Embryonic facial prominence (tissue), 1 donor: ENCODE measurements at regions not wholly inside any gene's neighbourhood (a gene's known extent, or its start where the extent isn't known, plus 50 kb on each side); places are given as distances from the start of the nearest gene placed in this dataset.
"Not testable (repeated sequence)": the region's sequence is repeated elsewhere in the genome, so short reads cannot be mapped to it uniquely, and the experiment has no call there.

ENCODE experiments used
- DNase-seq: peaks from one replicate; pipeline ENCODE4 v3.0.0-alpha.2; 2016; ENCODE audit errors: extremely low spot score

DNA sequence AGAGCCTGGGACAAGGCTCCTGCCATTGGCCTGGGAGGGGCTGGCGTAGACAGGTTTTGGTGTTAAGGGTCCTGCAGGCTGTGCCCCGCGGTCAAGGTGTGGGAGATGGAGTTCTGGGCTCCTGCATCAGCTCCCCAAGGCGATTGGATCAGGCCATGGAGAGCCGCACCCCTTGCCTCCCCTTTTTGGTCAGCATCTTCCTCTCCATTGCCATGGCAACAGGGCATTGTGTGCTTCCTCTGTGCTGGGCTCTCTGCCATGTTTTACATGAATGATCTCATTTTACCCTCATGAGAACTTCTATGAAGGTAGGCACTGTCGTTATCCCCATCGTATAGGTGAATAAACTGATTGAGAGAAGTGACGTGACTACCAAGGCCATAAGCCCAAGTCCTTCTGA is 344.3 kb upstream of the CLINT1 start:
- DNase-seq, result no peak

DNA sequence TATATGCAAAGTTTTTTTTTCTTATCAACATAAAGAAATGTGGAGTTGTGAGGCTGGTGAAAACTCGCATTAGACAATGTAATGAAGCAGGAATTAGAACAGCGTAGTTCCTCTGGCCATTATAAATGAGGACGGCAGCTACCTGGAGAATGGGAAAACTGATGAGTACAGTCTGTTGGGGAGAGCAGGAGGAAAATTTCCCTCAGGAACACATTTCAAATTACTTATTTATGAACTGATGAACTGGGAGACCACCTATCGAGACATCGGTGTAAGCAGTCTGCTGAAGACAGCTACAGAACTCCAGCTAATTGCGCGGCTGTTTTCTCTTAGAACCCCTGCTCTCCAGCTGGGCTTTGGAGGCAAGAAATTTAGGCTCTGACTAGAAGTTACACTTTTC is 343.9 kb upstream of the CLINT1 start:
- DNase-seq, result no peak

GRCh38 chr5:158200619-158201018 is 341.7 kb upstream of the CLINT1 start:
- no peak for DNase-seq

GRCh38 chr5:158198636-158199035 is 339.7 kb upstream of the CLINT1 start:
- DNase-seq, result no peak

DNA sequence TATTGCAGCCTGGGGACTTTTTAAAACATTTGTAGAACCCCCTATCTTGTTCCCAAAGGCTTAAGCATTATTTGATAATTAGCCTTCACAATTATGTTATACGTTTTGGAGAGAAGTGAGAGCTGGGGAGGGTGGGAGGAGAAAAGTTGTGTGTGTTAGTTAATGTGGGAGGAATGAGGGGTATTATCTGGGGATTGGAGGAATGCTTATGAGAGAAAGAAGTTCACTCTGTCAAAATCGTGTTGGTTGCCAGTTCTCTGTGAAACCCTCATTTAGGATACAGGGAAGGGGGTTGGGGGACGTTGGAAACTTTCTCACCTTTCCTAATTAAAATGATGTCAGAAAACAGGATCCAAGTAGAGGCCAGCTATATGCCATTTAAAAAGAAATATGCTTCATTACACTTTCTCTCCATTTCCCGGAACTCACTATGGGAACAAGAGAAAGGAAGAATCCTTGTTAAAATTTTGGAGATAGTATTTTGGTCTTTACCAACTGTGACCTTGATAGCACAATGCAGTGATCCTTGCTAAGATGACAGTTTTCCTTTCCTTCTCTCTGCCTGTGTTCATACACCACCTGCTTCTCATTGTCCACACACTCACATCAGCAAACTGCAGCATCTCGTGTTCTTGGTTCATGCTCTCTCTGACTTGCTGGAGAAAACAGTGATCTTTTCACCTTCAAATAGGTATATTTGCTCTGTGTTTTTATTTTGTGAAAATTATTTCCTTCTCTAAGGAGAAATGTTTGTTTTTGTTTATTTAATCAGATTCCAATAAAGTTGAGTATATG is 336.7 kb upstream of the CLINT1 start:
- DNase-seq, result no peak

GRCh38 chr5:158194561-158194976 is 335.6 kb upstream of the CLINT1 start:
- DNase-seq, result no peak

- DNase-seq, result not testable (repeated sequence)
These were observed 334.4 kb upstream of the CLINT1 start for GRCh38 chr5:158193395-158193794.

DNA sequence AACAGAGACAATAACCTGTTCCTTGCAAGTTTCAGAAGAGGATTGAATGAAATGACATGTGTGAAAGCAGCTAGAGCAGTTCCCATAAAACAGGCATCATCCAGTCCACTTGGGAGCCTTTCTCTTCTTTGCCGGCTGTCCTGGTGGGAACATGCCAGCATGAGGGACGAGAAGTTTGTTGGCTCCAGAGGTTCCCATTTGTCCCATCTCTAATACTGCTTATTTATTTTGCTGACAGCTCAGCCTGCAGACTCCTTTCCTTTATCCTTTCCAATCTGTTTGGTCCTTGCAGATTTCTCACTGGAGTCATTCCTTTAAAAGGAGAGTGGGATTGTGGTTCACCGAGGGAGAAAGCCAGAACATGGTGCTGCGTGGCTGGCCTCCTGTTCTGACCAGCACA is 321.5 kb upstream of the CLINT1 start:
- DNase-seq, result no peak

GRCh38 chr5:158179271-158179670 is 320.3 kb upstream of the CLINT1 start:
- no peak for DNase-seq

DNA sequence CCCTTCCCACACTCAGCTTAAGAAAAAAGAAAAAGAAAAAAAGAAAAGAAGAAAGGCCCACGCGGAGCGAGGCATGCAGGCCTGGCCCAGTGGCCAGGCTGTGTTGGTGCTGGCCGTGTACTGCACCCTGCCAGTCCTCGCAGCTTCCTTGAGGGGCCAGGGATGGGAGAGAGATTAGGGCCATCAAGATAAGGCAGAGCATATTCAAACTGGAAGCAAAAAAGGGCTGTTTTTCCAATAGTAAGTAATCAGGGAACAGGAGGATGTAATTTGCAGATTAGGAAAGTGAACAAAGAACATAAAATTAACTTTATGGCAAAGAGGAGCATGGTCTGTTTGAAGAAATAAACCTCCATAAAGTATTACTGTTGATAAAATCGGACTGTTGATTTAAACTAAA is 319.6 kb upstream of the CLINT1 start:
- no peak for DNase-seq

DNA sequence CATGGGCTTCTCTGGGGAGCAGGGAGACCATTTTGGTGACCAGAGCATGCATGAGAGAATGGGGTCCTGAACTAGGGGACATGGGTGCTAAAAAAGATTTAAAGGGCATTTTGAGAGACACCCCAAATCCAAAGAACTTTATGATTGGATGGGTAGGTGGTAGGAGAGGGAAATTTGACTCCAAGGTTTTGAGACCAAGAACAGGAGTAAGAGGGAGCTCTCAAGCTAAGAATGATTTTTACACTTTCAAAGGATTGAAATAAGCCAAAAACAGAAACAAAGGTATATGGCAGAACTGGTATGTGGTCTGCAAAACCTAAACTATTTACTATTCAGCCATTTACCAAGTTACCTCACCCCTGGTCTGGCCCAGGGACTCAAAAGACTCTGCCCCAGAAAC is 318.2 kb upstream of the CLINT1 start:
- no peak for DNase-seq

- no peak for DNase-seq
These were observed 317.1 kb upstream of the CLINT1 start for GRCh38 chr5:158175934-158176481.

DNA sequence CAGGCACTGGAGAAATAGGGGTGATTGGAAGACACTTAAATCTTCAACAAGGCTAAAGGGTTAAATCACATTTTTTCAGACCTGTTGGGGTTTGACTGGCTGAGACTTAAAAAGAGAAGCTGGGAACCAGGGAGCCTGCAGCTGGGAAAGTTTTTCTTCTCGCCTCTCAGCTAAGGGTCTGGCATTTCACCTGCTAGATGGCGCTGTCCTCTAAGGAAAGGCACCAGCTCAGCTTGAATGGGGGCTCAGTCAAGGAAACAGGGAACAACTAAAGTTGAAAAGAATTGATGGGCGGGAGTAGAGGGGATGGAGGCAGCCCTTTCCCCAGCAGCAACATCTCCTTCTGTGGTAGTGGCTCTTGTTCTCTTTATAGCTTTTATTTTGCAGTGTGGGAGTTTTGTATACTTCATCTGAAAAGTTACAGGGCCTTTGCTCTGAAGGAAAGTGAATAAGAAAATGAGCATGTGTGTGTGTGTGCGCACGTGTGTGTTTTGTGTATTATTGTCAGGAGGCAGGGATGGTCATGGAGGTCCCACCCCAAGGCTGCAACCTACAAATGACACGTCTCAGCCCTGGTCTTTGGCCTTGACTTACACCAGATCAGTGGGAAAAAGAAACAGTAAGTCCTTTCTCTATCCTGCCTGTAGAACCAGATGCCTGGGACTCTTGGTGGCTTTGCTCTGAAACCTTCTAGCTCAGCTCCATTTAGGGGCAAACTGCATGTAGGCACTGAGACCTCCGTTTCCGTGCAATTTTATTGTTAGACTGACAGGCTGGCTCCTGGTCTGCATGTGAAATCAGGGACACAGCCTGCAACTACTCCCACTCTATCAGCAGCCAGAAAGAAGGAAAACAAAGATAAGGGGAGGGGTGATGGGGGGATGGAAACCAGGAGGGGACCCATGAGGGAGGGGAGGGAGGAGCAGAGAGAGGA is 316.2 kb upstream of the CLINT1 start:
- DNase-seq, result peak; percentile 78

DNA sequence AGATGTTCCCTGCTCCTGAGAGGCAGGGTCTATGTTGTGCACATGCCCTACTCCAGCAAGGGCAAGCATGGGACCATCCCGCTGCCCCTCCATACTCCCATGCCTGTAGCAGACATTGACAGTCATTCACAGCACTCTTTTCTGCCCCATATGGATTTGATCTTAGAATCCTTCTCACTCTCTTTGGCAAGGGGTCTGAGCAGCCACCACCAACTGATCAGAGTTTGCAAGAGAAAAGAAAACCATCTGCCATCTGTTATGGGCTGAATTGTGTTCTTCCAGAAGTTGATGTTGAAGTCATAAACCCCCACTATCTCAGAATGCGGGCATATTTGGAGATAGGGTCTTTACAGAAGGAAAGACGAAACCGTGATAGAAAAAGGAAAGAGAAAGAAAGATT is 315.1 kb upstream of the CLINT1 start:
- DNase-seq, result no peak

DNA sequence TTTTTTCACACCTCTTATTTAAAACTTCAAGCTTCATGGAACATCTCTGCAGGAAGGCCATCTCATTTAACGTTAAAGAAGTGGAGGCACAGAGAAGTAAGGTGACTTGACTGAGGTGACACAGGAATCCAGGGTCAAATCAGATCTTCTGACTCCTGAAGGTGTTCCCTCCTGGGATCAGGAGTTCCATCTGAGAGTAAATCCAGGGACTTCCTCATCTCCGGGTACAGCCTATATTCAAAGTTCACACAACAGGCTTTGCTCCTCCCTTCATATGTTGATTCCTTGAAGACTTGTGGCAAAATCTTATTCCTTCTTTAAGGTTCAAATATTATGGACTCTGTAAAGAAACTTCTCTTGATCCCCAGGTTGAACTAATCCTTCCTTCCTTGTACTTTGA is 313.1 kb upstream of the CLINT1 start:
- DNase-seq, result no peak

DNA sequence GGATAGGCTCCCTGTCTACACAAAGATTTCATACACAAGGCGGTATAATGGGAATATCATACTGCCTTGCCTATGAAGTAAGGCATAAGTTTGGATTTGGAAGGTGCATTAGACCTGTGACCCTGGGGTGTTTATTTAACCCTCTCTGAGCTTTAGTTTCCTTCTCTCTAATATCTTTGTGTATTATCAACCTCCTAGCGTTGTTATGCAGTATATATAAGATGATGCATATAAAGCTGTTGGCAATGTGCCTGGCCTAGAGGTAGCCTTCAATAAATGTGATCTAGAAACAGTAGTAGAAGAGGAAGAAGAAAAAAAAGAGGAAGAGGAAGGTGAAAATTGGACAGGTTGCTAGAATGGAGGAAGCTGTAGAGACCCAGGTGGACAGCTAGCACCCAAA is 311.6 kb upstream of the CLINT1 start:
- DNase-seq, result no peak

- no peak for DNase-seq
These were observed 311.1 kb upstream of the CLINT1 start for GRCh38 chr5:158170060-158170459.

DNA sequence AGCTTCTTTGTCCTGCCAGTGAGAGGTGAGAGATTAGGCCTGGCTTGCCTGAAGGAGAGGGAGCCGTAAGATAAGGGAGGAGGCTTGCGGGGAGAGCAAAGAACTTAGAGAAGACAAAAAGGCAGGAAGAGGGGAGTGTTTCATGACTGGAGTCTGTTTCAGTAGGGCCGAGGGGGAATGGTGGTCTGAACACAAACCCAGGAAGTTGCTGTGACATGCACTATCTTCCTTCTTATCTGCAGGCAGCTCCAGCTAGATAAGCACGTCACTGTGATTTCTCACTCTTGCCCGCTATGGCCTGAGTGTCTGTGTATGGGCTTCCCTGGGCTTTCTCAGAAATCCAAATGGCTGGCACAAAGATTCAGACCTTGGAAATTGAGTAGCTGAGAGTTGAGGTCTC is 307.5 kb upstream of the CLINT1 start:
- DNase-seq, result no peak

GRCh38 chr5:158165647-158166046 is 306.7 kb upstream of the CLINT1 start:
- no peak for DNase-seq

GRCh38 chr5:158164296-158165047 is 305.5 kb upstream of the CLINT1 start:
- no peak for DNase-seq

DNA sequence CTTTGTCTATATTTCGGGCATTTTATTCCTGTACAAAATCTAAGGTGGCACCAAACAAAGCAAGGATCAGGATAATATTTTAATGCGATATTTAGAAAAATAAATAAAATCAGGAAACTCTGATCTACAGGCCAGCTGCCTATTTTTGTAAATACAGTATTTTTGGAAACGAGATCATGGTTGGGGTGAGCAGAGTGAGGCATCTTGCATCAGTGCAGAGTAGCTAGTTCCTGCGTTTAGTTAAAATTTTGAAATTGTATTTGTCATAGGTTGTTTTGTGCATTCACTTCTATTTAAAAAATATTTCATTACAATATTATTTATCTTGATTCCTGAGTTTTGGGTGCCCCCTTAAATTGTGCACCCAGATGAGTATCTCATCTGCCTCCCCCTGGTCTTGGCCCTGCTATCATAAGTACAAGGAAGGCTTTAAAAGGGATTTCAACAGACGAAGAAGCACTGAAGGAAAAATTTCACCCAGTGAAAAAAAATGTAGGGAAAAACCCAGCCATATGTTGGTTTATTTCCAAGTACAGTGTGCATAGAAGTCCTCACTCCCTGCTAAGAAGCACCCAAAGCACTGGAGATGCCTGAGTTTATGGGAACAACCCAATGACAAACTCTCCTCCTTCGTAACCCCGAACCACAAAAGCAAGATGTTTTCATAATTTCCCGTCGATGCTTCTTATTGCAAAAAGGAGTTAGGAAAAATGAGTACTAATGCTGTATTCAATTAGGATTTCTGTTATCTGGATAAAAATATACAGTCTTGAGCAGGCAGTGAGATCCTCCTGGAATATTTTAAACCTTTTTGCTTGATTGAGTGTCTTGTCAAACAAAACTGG is 304.7 kb upstream of the CLINT1 start:
- DNase-seq, result no peak
